M059J (cell line): ENCODE measurements at regions not wholly inside any gene's neighbourhood (a gene's known extent, or its start where the extent isn't known, plus 50 kb on each side); places are given as distances from the start of the nearest gene placed in this dataset.

ENCODE experiments used
- DNase-seq: peaks from one replicate; pipeline ENCODE4 v3.0.0-alpha.2; 2012; ENCODE audit warnings: low read depth

- DNase-seq, result no peak
These were observed 283.8 kb downstream of the USP25 start for GRCh38 chr21:16013570-16013969.

GRCh38 chr21:16020878-16021277 is 291.1 kb downstream of the USP25 start:
- no peak for DNase-seq

- DNase-seq, result no peak
These were observed 292.3 kb downstream of the USP25 start for GRCh38 chr21:16022116-16022515.

- DNase-seq, result no peak
These were observed 293.1 kb downstream of the USP25 start for GRCh38 chr21:16022921-16023320.

GRCh38 chr21:16028142-16028541 is 298.4 kb downstream of the USP25 start:
- DNase-seq, result no peak

GRCh38 chr21:16028941-16029464 is 299.2 kb downstream of the USP25 start:
- DNase-seq, result no peak

- no peak for DNase-seq
These were observed 303.4 kb downstream of the USP25 start for GRCh38 chr21:16033193-16033592.

GRCh38 chr21:16034446-16035190 is 304.8 kb downstream of the USP25 start:
- DNase-seq, result no peak

- DNase-seq, result peak; percentile 48
These were observed 307.7 kb downstream of the USP25 start for GRCh38 chr21:16037421-16037955.

- DNase-seq, result peak; percentile 51
These were observed 310.8 kb downstream of the USP25 start for GRCh38 chr21:16040601-16041000.

GRCh38 chr21:16044676-16045075 is 314.9 kb downstream of the USP25 start:
- DNase-seq, result no peak

- peak; percentile 76 for DNase-seq
These were observed 317.0 kb downstream of the USP25 start for GRCh38 chr21:16046656-16047330.

- no peak for DNase-seq
These were observed 318.1 kb downstream of the USP25 start for GRCh38 chr21:16047904-16048303.

GRCh38 chr21:16055014-16055413 is 325.2 kb downstream of the USP25 start:
- no peak for DNase-seq

- DNase-seq, result peak; percentile 52
These were observed 329.1 kb downstream of the USP25 start for GRCh38 chr21:16058896-16059295.

GRCh38 chr21:16059981-16060380 is 330.2 kb downstream of the USP25 start:
- no peak for DNase-seq

GRCh38 chr21:16061194-16061593 is 331.4 kb downstream of the USP25 start:
- DNase-seq, result no peak

- no peak for DNase-seq
These were observed 339.7 kb downstream of the USP25 start for GRCh38 chr21:16069178-16070112.

- DNase-seq, result peak; percentile 46
These were observed 340.4 kb downstream of the USP25 start for GRCh38 chr21:16070207-16070651.

- peak; percentile 65 for DNase-seq
These were observed 341.3 kb downstream of the USP25 start for GRCh38 chr21:16071092-16071491.

GRCh38 chr21:16071761-16072160 is 342.0 kb downstream of the USP25 start:
- DNase-seq, result no peak

- DNase-seq, result no peak
These were observed 342.4 kb downstream of the USP25 start for GRCh38 chr21:16072221-16072620.
